ENCODE measurements at regions not wholly inside any gene's neighbourhood (a gene's known extent, or its start where the extent isn't known, plus 50 kb on each side); places are given as distances from the start of the nearest gene placed in this dataset.
A peak's percentile ranks its signal among the peaks of the same experiment; 100 is the strongest.

DNA sequence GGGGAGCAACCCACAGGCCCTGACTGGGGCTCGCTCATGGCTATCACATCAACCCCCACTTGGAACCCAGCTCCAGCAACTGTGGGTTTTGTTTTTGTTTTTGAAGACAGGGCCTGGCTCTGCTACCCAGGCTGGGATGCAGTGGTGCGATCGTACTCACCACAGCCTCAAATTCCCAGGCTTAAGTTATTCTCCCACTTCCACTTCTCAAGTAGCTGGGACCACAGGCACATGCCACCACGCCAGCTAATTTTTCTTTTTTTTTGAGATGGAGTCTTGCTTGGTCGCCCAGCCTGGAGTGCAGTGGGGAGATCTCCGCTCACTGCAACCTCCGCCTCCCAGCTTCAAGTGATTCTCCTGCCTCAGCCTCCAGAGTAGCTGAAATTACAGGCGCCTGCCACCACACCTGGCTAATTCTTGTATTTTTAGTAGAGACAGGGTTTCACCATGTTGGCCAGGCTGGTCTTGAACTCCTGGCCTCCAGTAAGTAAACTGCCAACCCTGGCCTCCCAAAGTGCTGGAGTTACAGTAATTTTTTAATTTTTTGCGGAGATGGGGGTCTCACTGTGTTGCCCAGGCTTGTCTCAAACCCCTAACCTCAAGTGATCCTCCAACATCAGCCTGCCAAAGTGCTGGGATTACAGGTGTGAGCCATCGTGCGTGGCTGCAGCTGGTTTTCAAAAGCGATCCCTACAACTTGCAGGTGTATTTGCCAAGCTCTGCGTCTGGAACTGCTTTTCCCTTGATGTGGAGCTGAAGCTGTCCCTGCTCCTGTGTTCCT is 228.7 kb downstream of the SKIDA1 start:
- no peak overlapping the region for H3K4me3 ChIP-seq (ENCODE audit: low read length)
- DNase-seq (ENCODE audit: low read depth): no peak
- TF ChIP-seq, protein P1, sequence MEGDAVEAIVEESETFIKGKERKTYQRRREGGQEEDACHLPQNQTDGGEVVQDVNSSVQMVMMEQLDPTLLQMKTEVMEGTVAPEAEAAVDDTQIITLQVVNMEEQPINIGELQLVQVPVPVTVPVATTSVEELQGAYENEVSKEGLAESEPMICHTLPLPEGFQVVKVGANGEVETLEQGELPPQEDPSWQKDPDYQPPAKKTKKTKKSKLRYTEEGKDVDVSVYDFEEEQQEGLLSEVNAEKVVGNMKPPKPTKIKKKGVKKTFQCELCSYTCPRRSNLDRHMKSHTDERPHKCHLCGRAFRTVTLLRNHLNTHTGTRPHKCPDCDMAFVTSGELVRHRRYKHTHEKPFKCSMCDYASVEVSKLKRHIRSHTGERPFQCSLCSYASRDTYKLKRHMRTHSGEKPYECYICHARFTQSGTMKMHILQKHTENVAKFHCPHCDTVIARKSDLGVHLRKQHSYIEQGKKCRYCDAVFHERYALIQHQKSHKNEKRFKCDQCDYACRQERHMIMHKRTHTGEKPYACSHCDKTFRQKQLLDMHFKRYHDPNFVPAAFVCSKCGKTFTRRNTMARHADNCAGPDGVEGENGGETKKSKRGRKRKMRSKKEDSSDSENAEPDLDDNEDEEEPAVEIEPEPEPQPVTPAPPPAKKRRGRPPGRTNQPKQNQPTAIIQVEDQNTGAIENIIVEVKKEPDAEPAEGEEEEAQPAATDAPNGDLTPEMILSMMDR (conservative IDR thresholded peaks at IDR 0.05; ENCODE audit: low read depth, low read length): no peak

DNA sequence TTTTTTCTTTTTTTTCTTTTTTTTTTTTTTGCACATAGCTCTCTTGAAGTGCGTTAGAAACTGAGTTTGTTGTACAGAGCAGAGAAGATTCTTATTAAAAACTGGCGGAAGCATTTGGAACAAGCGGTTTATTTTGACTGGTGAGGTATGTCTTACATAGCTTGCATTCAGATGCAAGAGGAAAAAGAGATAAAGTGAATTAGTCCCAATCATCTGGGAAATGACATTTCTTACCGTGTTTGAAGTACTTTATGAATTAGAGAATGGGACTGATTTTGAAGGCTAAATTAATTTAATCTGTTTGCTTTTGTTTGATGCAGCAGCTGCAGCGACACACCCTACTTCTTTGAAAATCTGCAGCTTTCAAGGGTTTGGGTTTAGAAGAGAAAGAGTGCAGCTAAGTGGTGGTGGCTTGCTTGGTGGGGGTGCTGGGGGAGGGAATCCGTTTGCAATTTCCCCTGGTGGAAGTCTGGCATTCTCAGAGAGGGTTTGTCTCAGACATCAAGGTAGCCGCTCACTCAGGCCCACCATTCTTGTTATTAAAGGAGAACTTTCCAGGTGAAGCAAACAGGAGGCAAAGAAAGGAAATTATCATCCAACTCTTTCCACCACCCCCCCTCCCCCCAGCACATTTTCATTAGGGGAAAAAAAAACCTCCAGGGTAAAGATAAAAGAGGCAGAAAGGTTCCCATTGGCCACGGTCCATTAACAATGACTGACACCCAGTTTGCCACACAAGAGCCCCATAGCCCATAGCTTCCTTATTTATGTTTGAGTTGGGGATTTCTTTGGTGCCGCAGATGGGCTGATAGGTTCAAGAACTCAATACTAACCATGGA is 231.7 kb downstream of the SKIDA1 start:
- TF ChIP-seq, protein P1 (conservative IDR thresholded peaks at IDR 0.05; ENCODE audit: low read depth, low read length): no peak
- H3K4me3 ChIP-seq (ENCODE audit: low read length): peak overlapping the region; percentile 13
- DNase-seq (ENCODE audit: low read depth): no peak

DNA sequence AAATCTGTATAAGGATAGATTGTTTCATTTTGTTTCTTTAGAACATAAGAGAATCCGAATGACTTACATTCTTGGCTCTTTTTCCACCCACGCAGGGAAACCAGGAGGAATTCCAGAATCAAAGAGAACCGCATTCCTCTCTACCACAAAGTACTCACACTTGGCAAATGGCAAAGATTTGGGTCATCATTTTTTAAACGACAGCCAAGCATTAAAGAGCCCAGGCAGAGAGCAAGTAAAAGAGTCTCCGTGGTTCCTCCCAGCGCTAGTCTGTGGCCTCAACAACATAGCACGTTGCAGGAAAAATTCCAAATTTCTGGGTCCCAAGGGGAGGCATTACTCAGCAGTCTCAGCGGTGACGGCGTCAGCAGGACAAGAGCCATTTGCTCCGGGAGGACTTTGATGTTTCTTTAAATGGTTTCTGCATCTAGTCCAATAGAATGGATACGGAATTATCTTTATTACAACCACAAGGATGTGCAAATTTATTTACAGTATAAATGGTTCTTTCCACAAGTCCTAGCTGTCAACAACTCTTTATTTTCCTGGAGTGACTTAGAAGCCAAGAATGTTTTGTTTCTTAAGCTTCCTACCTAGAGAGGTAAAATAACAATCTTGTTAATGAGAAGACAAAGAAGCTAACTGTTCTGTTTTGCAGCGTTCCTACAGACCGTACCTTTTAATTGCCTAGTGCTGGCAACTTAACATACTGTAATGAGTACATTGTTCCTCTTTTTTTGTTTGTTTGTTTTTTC is 232.5 kb downstream of the SKIDA1 start:
- TF ChIP-seq, protein P1 (conservative IDR thresholded peaks at IDR 0.05; ENCODE audit: low read depth, low read length): no peak
- peak overlapping the region; percentile 13 for H3K4me3 ChIP-seq (ENCODE audit: low read length)
- peak; percentile 94 for DNase-seq (ENCODE audit: low read depth)

DNA sequence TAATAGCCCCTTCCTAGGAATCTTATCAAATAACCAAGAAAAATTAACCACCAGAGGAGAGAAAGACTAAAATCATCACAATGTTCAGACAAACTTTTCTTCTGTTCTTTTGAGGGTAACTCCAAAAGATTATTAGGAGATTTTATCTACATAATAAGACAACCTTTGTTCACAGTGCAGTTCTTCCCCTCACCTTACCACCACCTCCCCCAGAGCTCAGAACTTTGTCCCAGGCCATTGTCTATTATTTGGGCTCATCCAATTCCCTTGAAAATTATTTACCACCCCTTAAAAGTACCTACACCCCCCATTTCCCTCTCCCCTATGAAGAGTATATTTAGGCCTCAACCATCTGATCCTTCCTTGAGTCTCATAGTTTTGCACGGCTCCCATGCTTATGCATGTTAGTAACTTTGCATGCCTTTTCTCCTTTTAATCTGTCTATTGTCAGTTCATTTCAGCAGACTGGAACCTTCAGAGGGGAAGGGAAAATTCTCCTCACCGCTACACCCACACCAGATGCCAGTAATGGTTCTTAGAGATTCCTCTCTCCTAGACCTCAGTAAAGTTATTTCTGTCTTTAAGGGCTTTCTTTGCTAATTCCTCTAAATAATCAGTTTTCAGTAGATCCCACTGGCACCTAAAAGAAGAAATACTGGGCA is 234.9 kb downstream of the SKIDA1 start:
- no peak overlapping the region for H3K4me3 ChIP-seq (ENCODE audit: low read length)
- DNase-seq (ENCODE audit: low read depth): no peak
- TF ChIP-seq, protein P1 (conservative IDR thresholded peaks at IDR 0.05; ENCODE audit: low read depth, low read length): no peak

DNA sequence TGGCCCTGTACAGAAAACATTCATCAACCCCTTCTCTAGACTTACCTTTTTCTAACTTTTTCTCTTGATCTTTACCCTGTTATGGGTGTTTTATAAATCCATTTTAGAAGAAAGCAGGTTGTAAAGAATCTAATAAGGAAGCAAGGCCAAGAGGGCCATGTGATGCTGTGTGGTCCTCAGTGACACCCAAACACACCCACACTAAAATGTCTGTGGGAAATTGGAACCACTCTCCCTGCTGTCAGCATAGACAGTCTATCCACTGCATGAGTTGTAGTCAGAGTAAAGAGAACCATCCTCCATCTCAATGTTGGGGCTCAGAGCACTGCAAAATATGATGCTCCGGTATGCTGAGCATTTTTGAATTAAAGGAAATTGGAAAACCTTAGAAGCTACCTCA is 235.5 kb downstream of the SKIDA1 start:
- H3K4me3 ChIP-seq (ENCODE audit: low read length): no peak overlapping the region
- no peak for DNase-seq (ENCODE audit: low read depth)
- TF ChIP-seq, protein P1 (conservative IDR thresholded peaks at IDR 0.05; ENCODE audit: low read depth, low read length): no peak

DNA sequence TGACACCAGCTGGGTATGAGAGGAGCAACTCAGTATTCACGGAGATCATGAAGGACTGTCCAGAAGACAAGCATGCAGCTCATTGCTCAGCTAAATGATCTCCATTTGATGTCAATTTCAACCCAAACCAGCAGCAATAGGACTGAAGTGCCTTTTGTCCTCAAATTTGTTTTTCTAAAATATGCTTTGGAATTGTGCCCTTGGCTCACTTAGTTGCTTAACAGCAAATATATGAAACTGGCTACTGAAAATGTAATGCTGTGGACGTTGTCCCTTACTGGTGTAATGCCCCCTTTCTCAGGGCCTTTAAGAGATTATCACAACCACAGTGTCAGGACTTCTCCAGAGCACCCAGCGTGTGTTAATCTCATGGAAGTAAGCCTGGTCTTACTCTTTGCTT is 236.2 kb downstream of the SKIDA1 start:
- H3K4me3 ChIP-seq (ENCODE audit: low read length): no peak overlapping the region
- no peak for DNase-seq (ENCODE audit: low read depth)
- TF ChIP-seq, protein P1 (conservative IDR thresholded peaks at IDR 0.05; ENCODE audit: low read depth, low read length): no peak

Measured in retinal pigment epithelial cell (primary cell).